Lung (tissue), 11 donors: ENCODE measurements at regions not wholly inside any gene's neighbourhood (a gene's known extent, or its start where the extent isn't known, plus 50 kb on each side); places are given as distances from the start of the nearest gene placed in this dataset.
A peak's percentile ranks its signal among the peaks of the same experiment; 100 is the strongest.

Source experiments
- ATAC-seq: fragments of 200-7000 bp; cut with Tn5 transposase; one replicate; pipeline ENCODE4 v1.9.1; 2020; ENCODE audit warnings: moderate number of reproducible peaks; ENCODE audit not compliant: insufficient read depth, low FRiP score
- DNase-seq, 3 donors: peaks; one replicate each; pipeline ENCODE4 v3.0.0-alpha.2; 2013 to 2017
- H3K27ac ChIP-seq, 2 donors: one replicate each; pipeline ENCODE4 v1.5.1; 2013; ENCODE audit warnings: mild to moderate bottlenecking in 2 of 2, moderate library complexity in 2 of 2, control low read depth in 1 of 2, inconsistent platforms in 1 of 2, low read depth in 1 of 2, low read length in 1 of 2
- H3K27me3 ChIP-seq, 3 donors: one replicate each; pipeline ENCODE4 v1.5.1; 2013; ENCODE audit warnings: low read length in 2 of 3; ENCODE audit not compliant: control insufficient read depth in 3 of 3, insufficient read depth in 3 of 3
- H3K36me3 ChIP-seq, 4 donors: one replicate each; pipeline ENCODE4 v1.5.1; 2013; ENCODE audit warnings: low read length in 4 of 4, mild to moderate bottlenecking in 1 of 4, moderate library complexity in 1 of 4; ENCODE audit not compliant: control insufficient read depth in 4 of 4, insufficient read depth in 4 of 4
- H3K4me1 ChIP-seq, 5 donors: one replicate each; pipeline ENCODE4 v1.5.1; 2013; ENCODE audit warnings: low read length in 5 of 5, mild to moderate bottlenecking in 2 of 5, moderate library complexity in 1 of 5; ENCODE audit not compliant: control insufficient read depth in 5 of 5, insufficient read depth in 5 of 5
- H3K4me3 ChIP-seq: one replicate; pipeline ENCODE4 v1.5.1; 2013; ENCODE audit warnings: mild to moderate bottlenecking, control low read depth, moderate library complexity
- H3K9ac ChIP-seq, 2 donors: one replicate each; pipeline ENCODE4 v1.5.1; 2013; ENCODE audit warnings: low read length in 2 of 2, control low read depth in 1 of 2; ENCODE audit not compliant: insufficient read depth in 1 of 2
- H3K9me3 ChIP-seq, 4 donors: one replicate each; pipeline ENCODE4 v1.5.1; 2013; ENCODE audit warnings: low read length in 3 of 4, mild to moderate bottlenecking in 1 of 4, moderate library complexity in 1 of 4; ENCODE audit not compliant: control insufficient read depth in 4 of 4, insufficient read depth in 3 of 4
- WGBS, 2 donors: extraction: QIAGEN DNeasy Blood & Tissue Kit; methylation state at CpG; one replicate each; pipeline ENCODE4 v1.1.7; 2013; 5-methylcytosine and 5-hydroxymethylcytosine counted together
- TF ChIP-seq, protein P1 (sequence below): IDR thresholded peaks from 2 replicates; pipeline ENCODE4 v1.5.1; 2012; ENCODE audit warnings: mild to moderate bottlenecking; ENCODE audit errors: control extremely low read depth, extremely low read depth
- donor health status: control.
- donor health status: control.
- donor health status: Bipolar disorder and iron deficiency.
- donor health status: healthy.
- donor health status: DM: yes; HTN: yes; CAD: no.

DNA sequence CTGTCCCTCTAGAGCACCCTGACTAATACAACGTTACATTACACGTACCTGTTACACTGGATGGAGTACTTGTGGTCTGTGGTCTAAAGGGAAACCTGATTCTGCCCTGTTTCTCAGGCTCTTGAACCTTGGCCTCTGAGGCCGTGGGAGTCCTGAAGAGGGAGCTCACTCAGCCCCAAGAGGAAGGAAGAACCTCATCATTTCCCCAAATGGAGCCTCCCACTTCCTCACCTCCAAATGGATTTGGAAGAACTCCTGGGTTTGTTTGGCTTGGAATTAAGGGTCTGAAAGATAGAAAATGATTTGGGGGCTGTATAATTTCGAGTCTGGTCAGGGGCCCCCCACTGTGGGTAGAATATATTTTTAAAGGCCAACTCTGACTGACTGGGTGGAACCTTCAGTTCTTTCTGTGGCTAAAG is 200.2 kb downstream of the SEMA6A start:
- Histone ChIP-seq H3K27me3 (no peaks in the 10 kb centered on the region), H3K9ac (no peak overlapping the region), H3K4me1 (peaks cover 0 to 6% (median 0%) of the 10 kb centered on the region in 5 donors), H3K9me3 (peaks cover 0 to 1% (median 0%) of the 10 kb centered on the region in 4 donors), H3K4me3 (no peak overlapping the region), H3K36me3 (no peaks in the 10 kb centered on the region), H3K27ac (peak overlapping the region in 1 of 2 donors; percentile 13)
- TF ChIP-seq, protein P1, sequence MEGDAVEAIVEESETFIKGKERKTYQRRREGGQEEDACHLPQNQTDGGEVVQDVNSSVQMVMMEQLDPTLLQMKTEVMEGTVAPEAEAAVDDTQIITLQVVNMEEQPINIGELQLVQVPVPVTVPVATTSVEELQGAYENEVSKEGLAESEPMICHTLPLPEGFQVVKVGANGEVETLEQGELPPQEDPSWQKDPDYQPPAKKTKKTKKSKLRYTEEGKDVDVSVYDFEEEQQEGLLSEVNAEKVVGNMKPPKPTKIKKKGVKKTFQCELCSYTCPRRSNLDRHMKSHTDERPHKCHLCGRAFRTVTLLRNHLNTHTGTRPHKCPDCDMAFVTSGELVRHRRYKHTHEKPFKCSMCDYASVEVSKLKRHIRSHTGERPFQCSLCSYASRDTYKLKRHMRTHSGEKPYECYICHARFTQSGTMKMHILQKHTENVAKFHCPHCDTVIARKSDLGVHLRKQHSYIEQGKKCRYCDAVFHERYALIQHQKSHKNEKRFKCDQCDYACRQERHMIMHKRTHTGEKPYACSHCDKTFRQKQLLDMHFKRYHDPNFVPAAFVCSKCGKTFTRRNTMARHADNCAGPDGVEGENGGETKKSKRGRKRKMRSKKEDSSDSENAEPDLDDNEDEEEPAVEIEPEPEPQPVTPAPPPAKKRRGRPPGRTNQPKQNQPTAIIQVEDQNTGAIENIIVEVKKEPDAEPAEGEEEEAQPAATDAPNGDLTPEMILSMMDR, result no peak
- DNase-seq (no peak), ATAC-seq (no peak)
- 70 to 74% methylated on average over 4 of the region's 4 CpGs for WGBS, 2 donors

DNA sequence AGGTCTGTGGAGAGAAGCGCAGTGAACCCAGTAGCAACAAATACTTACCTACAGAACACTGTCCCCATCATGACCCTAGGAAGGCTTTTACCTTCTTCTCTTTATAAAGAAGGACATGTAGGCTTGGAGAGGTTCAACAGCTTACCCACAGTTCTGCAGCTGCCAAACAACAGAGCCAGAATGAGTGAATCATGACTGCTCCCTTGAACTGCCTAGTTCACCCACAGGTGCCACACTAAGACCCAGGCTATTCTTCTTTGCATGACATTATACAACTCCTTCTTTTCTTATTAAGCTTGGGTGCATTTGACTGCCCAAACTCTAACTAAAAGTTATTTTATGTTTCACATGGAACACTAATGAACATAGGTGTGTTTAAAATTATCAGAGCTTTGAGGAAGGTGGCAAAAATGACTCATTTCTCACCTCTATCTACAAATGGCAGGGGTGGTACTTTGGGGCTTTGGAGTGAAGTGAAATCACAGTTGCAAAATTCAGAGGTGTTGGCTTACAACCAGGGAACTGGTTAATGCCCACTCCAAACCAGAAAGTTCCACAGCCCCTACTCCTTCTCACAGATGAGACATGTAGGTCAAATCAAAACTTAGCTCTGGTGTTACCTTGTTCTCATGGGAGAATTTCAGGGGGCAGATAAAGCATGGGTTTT is 201.6 kb downstream of the SEMA6A start:
- 92 to 96% methylated on average over 1 of the region's 1 CpG for WGBS, 2 donors
- Histone ChIP-seq H3K27ac (peak overlapping the region; percentile 13 to 23), H3K9ac (no peak overlapping the region), H3K9me3 (peaks cover 0 to 1% (median 0%) of the 10 kb centered on the region in 4 donors), H3K36me3 (no peaks in the 10 kb centered on the region), H3K27me3 (no peaks in the 10 kb centered on the region), H3K4me3 (no peak overlapping the region), H3K4me1 (peaks cover 0 to 6% (median 0%) of the 10 kb centered on the region in 5 donors)
- TF ChIP-seq, protein P1, result no peak
- DNase-seq (no peak), ATAC-seq (no peak)

DNA sequence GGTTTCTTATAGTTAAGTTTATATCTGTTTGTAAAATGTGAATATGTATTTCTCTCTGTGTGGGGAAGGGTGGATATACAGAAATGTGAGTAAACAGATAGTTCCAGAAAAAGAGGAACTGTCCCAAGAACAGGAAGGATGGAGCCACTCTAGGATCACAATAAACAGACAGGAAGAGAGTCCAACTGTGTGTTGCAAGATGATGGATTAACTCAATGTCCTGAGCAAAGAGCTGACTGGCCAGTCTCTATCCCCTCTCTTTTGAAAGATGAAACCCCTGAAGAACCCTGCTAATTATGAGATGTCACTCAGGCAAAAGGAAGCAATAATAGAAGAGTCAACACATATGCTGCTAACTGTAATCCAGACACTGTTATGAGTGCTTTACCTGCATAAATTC is 202.7 kb downstream of the SEMA6A start:
- ATAC-seq (no peak), DNase-seq (no peak)
- no peak overlapping the region for H3K4me3 ChIP-seq
- peak overlapping the region in 1 of 2 donors; percentile 21 for H3K27ac ChIP-seq
- H3K27me3 ChIP-seq, result no peaks in the 10 kb centered on the region
- no peaks in the 10 kb centered on the region for H3K36me3 ChIP-seq
- TF ChIP-seq, protein P1, result no peak
- no peak overlapping the region for H3K9ac ChIP-seq
- peaks cover 0 to 6% (median 0%) of the 10 kb centered on the region in 5 donors for H3K4me1 ChIP-seq
- peaks cover 0 to 1% (median 0%) of the 10 kb centered on the region in 4 donors for H3K9me3 ChIP-seq
